ENCODE measurements at regions not wholly inside any gene's neighbourhood (a gene's known extent, or its start where the extent isn't known, plus 50 kb on each side); places are given as distances from the start of the nearest gene placed in this dataset.
A peak's percentile ranks its signal among the peaks of the same experiment; 100 is the strongest.
"Not testable (repeated sequence)": the region's sequence is repeated elsewhere in the genome, so short reads cannot be mapped to it uniquely, and the experiment has no call there.

DNA sequence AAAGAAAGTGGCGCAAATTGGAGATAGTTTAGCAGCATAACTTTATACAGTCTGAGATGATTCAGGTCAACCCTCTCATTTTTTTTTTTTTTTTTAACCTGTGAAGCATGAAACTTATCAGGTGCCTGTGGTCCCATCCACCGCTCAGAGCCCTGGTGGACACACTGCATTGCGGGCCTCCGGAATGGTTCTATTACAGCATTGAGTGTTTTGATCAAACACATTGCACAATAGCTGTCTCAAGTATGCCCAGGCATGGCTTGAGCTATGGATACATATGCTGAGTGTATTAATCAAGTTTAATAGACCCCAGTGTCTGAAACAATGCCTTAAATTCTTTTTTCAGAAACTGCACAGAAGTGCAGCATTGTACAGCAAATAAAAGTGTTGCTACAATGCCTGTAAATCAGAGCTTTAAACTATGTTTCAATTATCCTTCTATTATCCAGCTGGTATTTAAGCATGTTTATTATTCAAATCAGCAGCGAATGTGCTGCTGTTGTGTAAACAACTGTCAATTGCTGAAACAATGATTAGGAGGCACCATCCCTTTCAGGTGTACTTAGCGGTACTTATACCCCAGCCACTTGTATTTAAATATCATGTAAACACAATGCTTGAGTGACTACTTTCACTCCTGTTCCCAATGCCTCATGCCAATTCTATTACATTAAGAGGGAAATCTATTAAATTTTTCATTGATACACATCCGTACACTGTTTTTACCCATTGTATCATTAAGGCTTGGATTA, 456.6 kb downstream of the RPS6KC1 start:
- no peak for FAIRE-seq

DNA sequence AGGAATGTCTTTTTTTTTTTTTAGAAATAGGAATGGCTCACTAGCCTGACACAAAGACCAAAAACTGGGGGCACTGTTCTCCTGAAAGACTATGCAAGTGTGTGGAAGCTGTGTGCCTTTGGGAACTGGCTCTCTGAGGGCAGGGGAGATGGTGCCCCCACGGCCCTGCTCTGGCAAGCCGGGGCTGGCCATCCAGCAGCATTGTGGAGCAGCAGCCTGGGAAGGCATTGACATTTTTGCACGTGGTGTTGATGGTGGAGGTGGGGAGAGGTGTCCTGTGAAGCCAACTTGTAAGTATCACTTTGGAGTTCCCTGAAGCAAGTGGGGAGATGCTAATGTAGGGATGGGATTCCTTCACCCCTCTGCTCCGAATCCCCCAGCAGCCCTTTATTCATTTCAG, 460.1 kb downstream of the RPS6KC1 start:
- H3K4me1 ChIP-seq (ENCODE audit: control insufficient read depth in 3 of 3, insufficient read depth in 2 of 3, low read depth in 1 of 3, low read length in 2 of 3): no peaks in the 10 kb centered on the region
- no peaks in the 10 kb centered on the region for H3K27me3 ChIP-seq (ENCODE audit: control insufficient read depth in 3 of 3, insufficient read depth in 3 of 3, low read length in 3 of 3)
- WGBS, 3 donors: 60 to 84% (median 74%) methylated on average over 4 of the region's 4 CpGs
- DNase-seq (no peak), FAIRE-seq (no peak)
- no peak overlapping the region for H3K4me3 ChIP-seq (ENCODE audit: low read depth in 1 of 3, low read length in 3 of 3)
- H3K27ac ChIP-seq (ENCODE audit: low read depth in 1 of 3, low read length in 2 of 3): no peak overlapping the region
- H3K9me3 ChIP-seq (ENCODE audit: control insufficient read depth in 2 of 2, insufficient read depth in 1 of 2, low read depth in 1 of 2, low read length in 1 of 2): no peaks in the 10 kb centered on the region
- H3K36me3 ChIP-seq (ENCODE audit: control insufficient read depth in 3 of 3, insufficient read depth in 2 of 3, low read depth in 1 of 3, low read length in 3 of 3): no peaks in the 10 kb centered on the region

More for the DNA sequence above, 456.6 kb downstream of the RPS6KC1 start:
- DNase-seq: no peak
- no peak overlapping the region for H3K4me3 ChIP-seq (ENCODE audit: low read depth in 1 of 3, low read length in 3 of 3)
- no peaks in the 10 kb centered on the region for H3K4me1 ChIP-seq (ENCODE audit: control insufficient read depth in 3 of 3, insufficient read depth in 2 of 3, low read depth in 1 of 3, low read length in 2 of 3)
- 74 to 85% (median 82%) methylated on average over 7 of the region's 7 CpGs for WGBS, 3 donors
- no peak overlapping the region for H3K27ac ChIP-seq (ENCODE audit: low read depth in 1 of 3, low read length in 2 of 3)
- H3K9me3 ChIP-seq (ENCODE audit: control insufficient read depth in 2 of 2, insufficient read depth in 1 of 2, low read depth in 1 of 2, low read length in 1 of 2): no peaks in the 10 kb centered on the region
- H3K27me3 ChIP-seq (ENCODE audit: control insufficient read depth in 3 of 3, insufficient read depth in 3 of 3, low read length in 3 of 3): no peaks in the 10 kb centered on the region
- no peaks in the 10 kb centered on the region for H3K36me3 ChIP-seq (ENCODE audit: control insufficient read depth in 3 of 3, insufficient read depth in 2 of 3, low read depth in 1 of 3, low read length in 3 of 3)

DNA sequence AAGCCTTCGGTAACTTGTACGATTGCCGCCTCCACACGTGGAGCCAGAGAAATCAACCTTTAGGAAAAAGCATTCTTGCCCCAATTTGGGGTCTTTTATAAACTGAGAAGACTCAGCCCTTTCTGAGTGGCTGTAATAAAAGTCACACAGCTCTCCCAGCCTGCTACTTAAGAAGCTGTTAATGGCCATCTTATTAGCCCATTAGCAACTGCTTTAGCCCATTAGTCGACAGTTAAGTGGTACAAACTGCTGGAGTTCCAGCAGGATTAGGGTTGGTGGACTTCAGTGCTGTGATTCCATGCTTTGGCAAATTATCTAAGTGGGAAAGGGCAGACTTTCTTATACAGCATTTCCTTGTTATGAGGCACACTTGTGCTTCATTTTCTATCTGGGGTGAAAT, 461.3 kb downstream of the RPS6KC1 start:
- Histone ChIP-seq H3K27me3 (ENCODE audit: control insufficient read depth in 3 of 3, insufficient read depth in 3 of 3, low read length in 3 of 3) (no peaks in the 10 kb centered on the region), H3K36me3 (ENCODE audit: control insufficient read depth in 3 of 3, insufficient read depth in 2 of 3, low read depth in 1 of 3, low read length in 3 of 3) (no peaks in the 10 kb centered on the region), H3K9me3 (ENCODE audit: control insufficient read depth in 2 of 2, insufficient read depth in 1 of 2, low read depth in 1 of 2, low read length in 1 of 2) (no peaks in the 10 kb centered on the region), H3K4me1 (ENCODE audit: control insufficient read depth in 3 of 3, insufficient read depth in 2 of 3, low read depth in 1 of 3, low read length in 2 of 3) (no peaks in the 10 kb centered on the region), H3K27ac (ENCODE audit: low read depth in 1 of 3, low read length in 2 of 3) (no peak overlapping the region), H3K4me3 (ENCODE audit: low read depth in 1 of 3, low read length in 3 of 3) (no peak overlapping the region)
- FAIRE-seq (no peak), DNase-seq (no peak)
- WGBS, 3 donors: 76 to 83% (median 82%) methylated on average over 5 of the region's 5 CpGs

DNA sequence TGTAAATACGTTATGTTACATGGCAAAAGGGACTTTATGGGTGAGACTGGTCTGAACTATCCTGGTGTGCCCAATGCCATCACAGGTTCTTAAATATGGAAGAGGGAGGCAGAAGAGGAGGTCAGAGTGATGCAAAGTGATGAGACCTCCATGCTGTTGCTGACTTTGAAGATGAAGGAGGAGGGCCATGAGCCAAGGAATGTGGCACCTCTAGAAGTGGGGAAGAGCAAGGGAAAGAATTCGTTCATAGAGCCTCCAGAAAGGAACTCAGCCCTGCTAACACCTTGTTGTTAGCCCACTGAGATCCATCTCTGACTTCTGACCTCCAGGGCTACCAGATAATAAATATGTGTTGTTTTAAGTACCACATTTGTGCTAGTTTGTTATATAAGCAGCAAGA, 462.0 kb downstream of the RPS6KC1 start:
- Histone ChIP-seq H3K27me3 (ENCODE audit: control insufficient read depth in 3 of 3, insufficient read depth in 3 of 3, low read length in 3 of 3) (no peaks in the 10 kb centered on the region), H3K27ac (ENCODE audit: low read depth in 1 of 3, low read length in 2 of 3) (no peak overlapping the region), H3K36me3 (ENCODE audit: control insufficient read depth in 3 of 3, insufficient read depth in 2 of 3, low read depth in 1 of 3, low read length in 3 of 3) (no peaks in the 10 kb centered on the region), H3K4me1 (ENCODE audit: control insufficient read depth in 3 of 3, insufficient read depth in 2 of 3, low read depth in 1 of 3, low read length in 2 of 3) (no peaks in the 10 kb centered on the region), H3K9me3 (ENCODE audit: control insufficient read depth in 2 of 2, insufficient read depth in 1 of 2, low read depth in 1 of 2, low read length in 1 of 2) (no peaks in the 10 kb centered on the region), H3K4me3 (ENCODE audit: low read depth in 1 of 3, low read length in 3 of 3) (no peak overlapping the region)
- no peak for DNase-seq
- no peak for FAIRE-seq
- 53 to 60% (median 56%) methylated on average over 2 of the region's 2 CpGs for WGBS, 3 donors

DNA sequence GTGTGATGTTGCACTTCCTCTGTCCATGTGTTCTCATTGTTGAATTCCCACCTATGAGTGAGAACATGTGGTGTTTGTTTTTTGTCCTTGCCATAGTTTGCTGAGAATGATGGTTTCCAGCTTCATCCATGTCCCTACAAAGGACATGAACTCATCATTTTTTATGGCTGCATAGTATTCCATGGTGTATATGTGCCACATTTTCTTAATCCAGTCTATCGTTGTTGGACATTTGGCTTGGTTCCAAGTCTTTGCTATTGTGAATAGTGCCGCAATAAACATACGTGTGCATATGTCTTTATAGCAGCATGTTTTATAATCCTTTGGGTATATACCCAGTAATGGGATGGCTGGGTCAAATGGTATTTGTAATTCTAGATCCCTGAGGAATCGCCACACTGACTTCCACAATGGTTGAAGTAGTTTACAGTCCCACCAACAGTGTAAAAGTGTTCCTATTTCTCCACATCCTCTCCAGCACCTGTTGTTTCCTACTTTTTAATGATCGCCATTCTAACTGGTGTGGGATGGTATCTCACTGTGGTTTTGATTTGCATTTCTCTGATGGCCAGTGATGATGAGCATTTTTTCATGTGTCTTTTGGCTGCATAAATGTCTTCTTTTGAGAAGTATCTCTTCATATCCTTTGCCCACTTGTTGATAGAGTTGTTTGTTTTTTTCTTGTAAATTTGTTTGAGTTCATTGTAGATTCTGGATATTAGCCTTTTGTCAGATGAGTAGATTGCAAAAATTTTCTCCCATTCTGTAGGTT, 463.6 kb downstream of the RPS6KC1 start:
- 90 to 99% (median 96%) methylated on average over 3 to 5 of the region's 5 CpGs for WGBS, 3 donors
- H3K4me1 ChIP-seq (ENCODE audit: control insufficient read depth in 3 of 3, insufficient read depth in 2 of 3, low read depth in 1 of 3, low read length in 2 of 3); DNase-seq; H3K27me3 ChIP-seq (ENCODE audit: control insufficient read depth in 3 of 3, insufficient read depth in 3 of 3, low read length in 3 of 3); H3K36me3 ChIP-seq (ENCODE audit: control insufficient read depth in 3 of 3, insufficient read depth in 2 of 3, low read depth in 1 of 3, low read length in 3 of 3); FAIRE-seq; H3K27ac ChIP-seq (ENCODE audit: low read depth in 1 of 3, low read length in 2 of 3); H3K9me3 ChIP-seq (ENCODE audit: control insufficient read depth in 2 of 2, insufficient read depth in 1 of 2, low read depth in 1 of 2, low read length in 1 of 2); H3K4me3 ChIP-seq (ENCODE audit: low read depth in 1 of 3, low read length in 3 of 3): not testable (repeated sequence)

DNA sequence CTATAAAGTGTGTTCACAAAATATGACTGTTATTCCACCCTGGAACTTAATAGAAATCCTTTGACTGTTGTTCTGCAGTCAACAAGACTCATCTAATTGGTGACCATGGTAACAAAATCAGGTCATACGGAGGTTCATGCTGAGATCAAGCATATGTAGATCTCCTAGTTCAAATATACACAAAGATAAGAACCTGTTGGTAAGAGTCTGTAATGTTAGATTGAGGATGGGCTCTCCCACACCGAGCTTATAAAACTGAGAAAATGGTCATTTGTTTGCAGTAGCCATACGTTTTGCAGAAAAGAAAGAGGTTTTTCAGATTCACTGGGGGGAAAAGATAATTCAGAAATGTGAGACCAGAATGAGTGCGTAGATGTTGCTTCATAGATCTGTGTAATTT, 468.1 kb downstream of the RPS6KC1 start:
- Histone ChIP-seq H3K4me3 (ENCODE audit: low read depth in 1 of 3, low read length in 3 of 3) (no peak overlapping the region), H3K4me1 (ENCODE audit: control insufficient read depth in 3 of 3, insufficient read depth in 2 of 3, low read depth in 1 of 3, low read length in 2 of 3) (no peaks in the 10 kb centered on the region), H3K27ac (ENCODE audit: low read depth in 1 of 3, low read length in 2 of 3) (peak overlapping the region in 1 of 3 donors; percentile 13), H3K9me3 (ENCODE audit: control insufficient read depth in 2 of 2, insufficient read depth in 1 of 2, low read depth in 1 of 2, low read length in 1 of 2) (peaks cover 0 to 6% of the 10 kb centered on the region in 2 donors), H3K27me3 (ENCODE audit: control insufficient read depth in 3 of 3, insufficient read depth in 3 of 3, low read length in 3 of 3) (no peaks in the 10 kb centered on the region), H3K36me3 (ENCODE audit: control insufficient read depth in 3 of 3, insufficient read depth in 2 of 3, low read depth in 1 of 3, low read length in 3 of 3) (no peaks in the 10 kb centered on the region)
- DNase-seq: peak in 1 of 2 donors; percentile 53
- 28 to 40% (median 32%) methylated on average over 4 of the region's 4 CpGs for WGBS, 3 donors
- FAIRE-seq: no peak

DNA sequence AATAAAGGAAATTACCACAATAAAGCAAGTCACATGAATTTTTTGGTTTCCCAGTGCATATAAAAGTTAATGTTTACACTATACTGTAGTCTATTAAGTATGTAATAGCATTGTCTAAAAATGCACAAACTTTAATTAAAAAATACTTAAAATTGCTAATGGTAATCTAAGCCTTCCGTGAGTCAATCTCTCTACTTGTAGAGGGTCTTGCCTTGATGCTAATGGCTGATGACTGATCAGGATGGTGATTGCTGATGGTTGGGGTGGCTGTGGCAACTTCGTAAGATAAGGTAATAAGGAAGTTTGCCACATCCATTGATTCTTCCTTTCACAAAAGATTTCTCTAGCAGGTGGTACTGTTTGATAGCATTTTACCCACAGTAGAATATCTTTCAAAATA, 466.6 kb upstream of the PROX1 start:
- Histone ChIP-seq H3K36me3 (ENCODE audit: control insufficient read depth in 3 of 3, insufficient read depth in 2 of 3, low read depth in 1 of 3, low read length in 3 of 3) (no peaks in the 10 kb centered on the region), H3K4me1 (ENCODE audit: control insufficient read depth in 3 of 3, insufficient read depth in 2 of 3, low read depth in 1 of 3, low read length in 2 of 3) (peaks cover 0 to 2% (median 0%) of the 10 kb centered on the region in 3 donors), H3K27me3 (ENCODE audit: control insufficient read depth in 3 of 3, insufficient read depth in 3 of 3, low read length in 3 of 3) (no peaks in the 10 kb centered on the region), H3K9me3 (ENCODE audit: control insufficient read depth in 2 of 2, insufficient read depth in 1 of 2, low read depth in 1 of 2, low read length in 1 of 2) (peaks cover 0 to 6% of the 10 kb centered on the region in 2 donors), H3K27ac (ENCODE audit: low read depth in 1 of 3, low read length in 2 of 3) (no peak overlapping the region), H3K4me3 (ENCODE audit: low read depth in 1 of 3, low read length in 3 of 3) (no peak overlapping the region)
- 40 to 52% (median 49%) methylated on average over 2 of the region's 2 CpGs for WGBS, 3 donors
- FAIRE-seq (no peak), DNase-seq (peak in 1 of 2 donors; percentile 59)

DNA sequence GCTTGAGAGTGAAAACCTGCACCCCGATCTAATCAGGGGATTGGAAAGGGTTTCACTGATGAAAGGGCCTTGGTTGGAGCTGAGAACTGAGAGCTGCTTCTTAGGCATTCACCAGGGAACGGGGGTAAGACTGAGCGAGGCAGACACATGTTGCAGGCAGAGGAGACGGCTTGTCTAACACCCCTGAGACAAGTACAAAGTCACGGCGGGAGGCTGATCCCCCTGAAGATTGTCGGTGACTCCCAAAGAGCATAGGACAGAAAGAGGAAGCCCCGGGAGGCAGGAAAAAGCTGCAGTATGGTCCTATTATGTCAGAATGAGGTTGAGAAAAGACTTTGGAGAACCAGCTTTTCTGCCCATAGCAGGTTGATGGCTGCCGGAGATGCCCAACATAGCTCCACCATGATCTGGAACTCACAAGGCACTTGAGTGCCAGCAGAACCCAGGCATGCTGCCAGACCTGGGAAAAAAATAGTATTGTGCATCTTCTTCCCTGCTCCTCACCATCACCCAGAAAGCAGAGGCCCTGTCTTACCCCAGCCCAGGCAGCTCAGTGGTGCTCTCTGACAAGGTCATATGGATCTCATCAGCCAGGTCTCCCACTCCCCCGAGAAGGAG, 463.9 kb upstream of the PROX1 start:
- H3K27me3 ChIP-seq (ENCODE audit: control insufficient read depth in 3 of 3, insufficient read depth in 3 of 3, low read length in 3 of 3): no peaks in the 10 kb centered on the region
- WGBS, 3 donors: 68 to 79% (median 75%) methylated on average over 10 of the region's 10 CpGs
- peaks cover 0 to 2% (median 0%) of the 10 kb centered on the region in 3 donors for H3K4me1 ChIP-seq (ENCODE audit: control insufficient read depth in 3 of 3, insufficient read depth in 2 of 3, low read depth in 1 of 3, low read length in 2 of 3)
- DNase-seq (no peak), FAIRE-seq (no peak)
- H3K9me3 ChIP-seq (ENCODE audit: control insufficient read depth in 2 of 2, insufficient read depth in 1 of 2, low read depth in 1 of 2, low read length in 1 of 2): peaks cover 0 to 6% of the 10 kb centered on the region in 2 donors
- no peak overlapping the region for H3K27ac ChIP-seq (ENCODE audit: low read depth in 1 of 3, low read length in 2 of 3)
- H3K4me3 ChIP-seq (ENCODE audit: low read depth in 1 of 3, low read length in 3 of 3): no peak overlapping the region
- H3K36me3 ChIP-seq (ENCODE audit: control insufficient read depth in 3 of 3, insufficient read depth in 2 of 3, low read depth in 1 of 3, low read length in 3 of 3): no peaks in the 10 kb centered on the region

Data from small intestine (tissue), 7 donors.